Astrocyte (in vitro differentiated cells and primary cell): ENCODE measurements at regions not wholly inside any gene's neighbourhood (a gene's known extent, or its start where the extent isn't known, plus 50 kb on each side); places are given as distances from the start of the nearest gene placed in this dataset.

Experiments used
- DNase-seq: peaks from one replicate; pipeline ENCODE4 v3.0.0-alpha.2; 2010; ENCODE audit warnings: low read depth
- FAIRE-seq: peaks from 2 replicates; lab custom pipeline; 2011; peaks lifted over from hg19 to GRCh38; lab: Jason Lieb, UNC
- H2AFZ ChIP-seq: 2 replicates; pipeline ENCODE4 v1.6.0; 2012; ENCODE audit warnings: low read depth, low read length, inconsistent platforms
- H3K27ac ChIP-seq: 2 replicates; pipeline ENCODE4 v1.5.1; 2011; ENCODE audit warnings: low read depth, low read length, inconsistent platforms
- H3K27me3 ChIP-seq: 2 replicates; pipeline ENCODE4 v1.6.0; 2011; ENCODE audit warnings: low read length, inconsistent platforms; ENCODE audit not compliant: insufficient read depth
- H3K36me3 ChIP-seq: 2 replicates; pipeline ENCODE4 v1.5.1; 2011; ENCODE audit warnings: low read length, inconsistent platforms; ENCODE audit not compliant: insufficient read depth
- H3K4me1 ChIP-seq: 2 replicates; pipeline ENCODE4 v1.5.1; 2011; ENCODE audit warnings: low read length, inconsistent platforms; ENCODE audit not compliant: insufficient read depth
- H3K4me2 ChIP-seq: 2 replicates; pipeline ENCODE4 v1.6.0; 2012; ENCODE audit warnings: low read length, inconsistent platforms
- H3K4me3 ChIP-seq: 2 replicates; pipeline ENCODE4 v1.5.1; 2011; ENCODE audit warnings: low read depth, mild to moderate bottlenecking, low read length, inconsistent platforms; ENCODE audit not compliant: insufficient read depth
- H3K79me2 ChIP-seq: 2 replicates; pipeline ENCODE4 v1.6.0; 2012; ENCODE audit warnings: mild to moderate bottlenecking, low read length, inconsistent platforms; ENCODE audit not compliant: insufficient read depth
- H3K9ac ChIP-seq: 2 replicates; pipeline ENCODE4 v1.6.0; 2012; ENCODE audit warnings: mild to moderate bottlenecking, low read length, inconsistent platforms
- H3K9me3 ChIP-seq: 2 replicates; pipeline ENCODE4 v1.5.1; 2012; ENCODE audit warnings: low read depth, mild to moderate bottlenecking, low read length, inconsistent platforms; ENCODE audit not compliant: insufficient read depth
- H4K20me1 ChIP-seq: 2 replicates; pipeline ENCODE4 v1.6.0; 2012; ENCODE audit warnings: low read length, inconsistent platforms; ENCODE audit not compliant: insufficient read depth
- H3K27ac Mint-ChIP-seq: one replicate; pipeline ENCODE4 v1.8.0; 2021; ENCODE audit warnings: mild to moderate bottlenecking, mixed read lengths; ENCODE audit not compliant: unreplicated experiment
- H3K27me3 Mint-ChIP-seq: one replicate; pipeline ENCODE4 v1.8.0; 2021; ENCODE audit warnings: low read depth, mixed read lengths; ENCODE audit not compliant: unreplicated experiment
- H3K36me3 Mint-ChIP-seq: one replicate; pipeline ENCODE4 v1.8.0; 2021; ENCODE audit warnings: low read depth, mixed read lengths; ENCODE audit not compliant: unreplicated experiment
- H3K4me1 Mint-ChIP-seq: one replicate; pipeline ENCODE4 v1.8.0; 2021; ENCODE audit warnings: low read depth, mixed read lengths; ENCODE audit not compliant: unreplicated experiment
- H3K4me3 Mint-ChIP-seq: one replicate; pipeline ENCODE4 v1.8.0; 2021; ENCODE audit warnings: mild to moderate bottlenecking, moderate library complexity, mixed read lengths; ENCODE audit not compliant: unreplicated experiment
- H3K9me3 Mint-ChIP-seq: one replicate; pipeline ENCODE4 v1.8.0; 2021; ENCODE audit warnings: mild to moderate bottlenecking, mixed read lengths; ENCODE audit not compliant: unreplicated experiment
- CTCF ChIP-seq: IDR thresholded peaks from 2 replicates; pipeline ENCODE4 v1.5.1; 2011; ENCODE audit warnings: low read depth, mild to moderate bottlenecking, inconsistent platforms, low read length, moderate library complexity; ENCODE audit not compliant: insufficient read depth
- EZH2 ChIP-seq: IDR thresholded peaks from 2 replicates; pipeline ENCODE4 v1.6.1; 2012; ENCODE audit warnings: mild to moderate bottlenecking, low read length, inconsistent platforms; ENCODE audit not compliant: insufficient read depth

- Histone ChIP-seq H2AFZ (no peak overlapping the region), H3K36me3 (no peaks in the 10 kb centered on the region), H3K27me3 (no peaks in the 10 kb centered on the region), H3K9me3 (no peaks in the 10 kb centered on the region), H3K4me3 (no peak overlapping the region), H3K79me2 (no peaks in the 10 kb centered on the region), H3K4me1 (no peaks in the 10 kb centered on the region), H3K4me2 (no peak overlapping the region), H3K9ac (no peak overlapping the region), H4K20me1 (no peaks in the 10 kb centered on the region), H3K27ac (no peak overlapping the region)
- no peak overlapping the region for H3K4me3 Mint-ChIP-seq
- no peak overlapping the region for H3K27ac Mint-ChIP-seq
- DNase-seq, result no peak
- H3K36me3 Mint-ChIP-seq, result no peaks in the 10 kb centered on the region
- no peak for TF ChIP-seq CTCF
- H3K4me1 Mint-ChIP-seq, result no peaks in the 10 kb centered on the region
- H3K9me3 Mint-ChIP-seq, result no peaks in the 10 kb centered on the region
- FAIRE-seq, result no peak
- no peaks in the 10 kb centered on the region for H3K27me3 Mint-ChIP-seq
These were observed 116.2 kb upstream of the PRL start for GRCh38 chr6:22412994-22413393.

- FAIRE-seq (no peak), DNase-seq (peak; percentile 69)
- H3K4me1 Mint-ChIP-seq, result no peaks in the 10 kb centered on the region
- H3K4me3 Mint-ChIP-seq, result no peak overlapping the region
- Histone ChIP-seq H3K79me2 (no peaks in the 10 kb centered on the region), H3K4me1 (no peaks in the 10 kb centered on the region), H3K4me2 (no peak overlapping the region), H2AFZ (no peak overlapping the region), H3K36me3 (no peaks in the 10 kb centered on the region), H3K27me3 (no peaks in the 10 kb centered on the region), H4K20me1 (no peaks in the 10 kb centered on the region), H3K9ac (no peak overlapping the region), H3K27ac (no peak overlapping the region), H3K9me3 (no peaks in the 10 kb centered on the region), H3K4me3 (no peak overlapping the region)
- H3K36me3 Mint-ChIP-seq, result no peaks in the 10 kb centered on the region
- no peak overlapping the region for H3K27ac Mint-ChIP-seq
- peaks cover 1% of the 10 kb centered on the region for H3K9me3 Mint-ChIP-seq
- H3K27me3 Mint-ChIP-seq, result no peaks in the 10 kb centered on the region
- TF ChIP-seq EZH2, result no peak
- TF ChIP-seq CTCF, result no peak
These were observed 117.0 kb upstream of the PRL start for GRCh38 chr6:22413681-22414311.

GRCh38 chr6:22418714-22419113 lies 121.9 kb upstream of the PRL start:
- Histone ChIP-seq H3K9me3 (peaks cover 3% of the 10 kb centered on the region), H3K4me3 (no peak overlapping the region), H4K20me1 (no peaks in the 10 kb centered on the region), H3K36me3 (no peaks in the 10 kb centered on the region), H3K27ac (no peak overlapping the region), H3K4me1 (no peaks in the 10 kb centered on the region), H2AFZ (no peak overlapping the region), H3K79me2 (no peaks in the 10 kb centered on the region), H3K4me2 (no peak overlapping the region), H3K27me3 (no peaks in the 10 kb centered on the region), H3K9ac (no peak overlapping the region)
- no peaks in the 10 kb centered on the region for H3K36me3 Mint-ChIP-seq
- DNase-seq (no peak), FAIRE-seq (no peak)
- H3K4me3 Mint-ChIP-seq, result no peak overlapping the region
- TF ChIP-seq CTCF, result no peak
- no peak for TF ChIP-seq EZH2
- no peak overlapping the region for H3K27ac Mint-ChIP-seq
- H3K27me3 Mint-ChIP-seq, result no peaks in the 10 kb centered on the region
- no peaks in the 10 kb centered on the region for H3K4me1 Mint-ChIP-seq
- H3K9me3 Mint-ChIP-seq, result peaks cover 24% of the 10 kb centered on the region
